CD4-positive, alpha-beta T cell treated with Interleukin-12 subunit alpha and Interleukin-12 subunit beta, for 1 hour (primary cell): ENCODE measurements at regions not wholly inside any gene's neighbourhood (a gene's known extent, or its start where the extent isn't known, plus 50 kb on each side); places are given as distances from the start of the nearest gene placed in this dataset.

Source experiments
- DNase-seq: peaks from one replicate; pipeline ENCODE4 v3.0.0-alpha.2; 2020

DNA sequence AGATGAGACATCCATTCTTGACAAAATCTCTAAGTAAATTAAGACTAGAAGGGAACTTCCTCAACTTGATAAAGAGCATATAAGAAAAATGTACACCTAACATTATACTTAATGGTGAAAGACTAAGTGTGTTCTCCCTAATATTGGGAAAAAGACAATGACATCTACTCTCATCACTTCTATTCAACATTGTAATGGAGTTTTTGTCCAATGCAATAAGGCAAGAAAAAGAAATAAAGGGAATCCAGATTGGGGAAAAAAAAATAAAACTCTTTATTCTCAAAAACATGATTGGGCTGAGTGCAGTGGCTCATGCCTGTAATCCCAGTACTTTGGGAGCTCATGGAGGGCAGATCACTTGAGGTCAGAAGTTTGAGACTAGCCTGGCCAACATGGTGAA is 131.1 kb upstream of the JUN start:
- no peak for DNase-seq

DNA sequence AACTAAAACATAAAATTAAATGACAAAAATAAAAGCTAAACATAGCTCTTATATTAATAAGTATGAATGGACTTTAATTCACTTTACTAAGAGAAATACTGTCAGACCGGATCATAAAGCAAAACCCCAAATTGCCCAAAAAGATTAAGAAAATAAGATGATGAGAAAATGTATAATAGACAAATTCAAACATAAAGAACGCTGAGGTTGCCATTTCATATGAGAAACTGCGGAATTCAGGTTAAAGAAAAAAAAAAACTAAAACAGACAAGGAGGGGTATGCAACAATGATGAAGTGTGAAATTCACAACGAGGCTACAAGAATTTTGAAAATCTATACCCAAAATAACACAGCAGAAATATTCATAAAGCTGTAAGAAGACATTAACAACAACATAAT is 133.6 kb upstream of the JUN start:
- DNase-seq = no peak

DNA sequence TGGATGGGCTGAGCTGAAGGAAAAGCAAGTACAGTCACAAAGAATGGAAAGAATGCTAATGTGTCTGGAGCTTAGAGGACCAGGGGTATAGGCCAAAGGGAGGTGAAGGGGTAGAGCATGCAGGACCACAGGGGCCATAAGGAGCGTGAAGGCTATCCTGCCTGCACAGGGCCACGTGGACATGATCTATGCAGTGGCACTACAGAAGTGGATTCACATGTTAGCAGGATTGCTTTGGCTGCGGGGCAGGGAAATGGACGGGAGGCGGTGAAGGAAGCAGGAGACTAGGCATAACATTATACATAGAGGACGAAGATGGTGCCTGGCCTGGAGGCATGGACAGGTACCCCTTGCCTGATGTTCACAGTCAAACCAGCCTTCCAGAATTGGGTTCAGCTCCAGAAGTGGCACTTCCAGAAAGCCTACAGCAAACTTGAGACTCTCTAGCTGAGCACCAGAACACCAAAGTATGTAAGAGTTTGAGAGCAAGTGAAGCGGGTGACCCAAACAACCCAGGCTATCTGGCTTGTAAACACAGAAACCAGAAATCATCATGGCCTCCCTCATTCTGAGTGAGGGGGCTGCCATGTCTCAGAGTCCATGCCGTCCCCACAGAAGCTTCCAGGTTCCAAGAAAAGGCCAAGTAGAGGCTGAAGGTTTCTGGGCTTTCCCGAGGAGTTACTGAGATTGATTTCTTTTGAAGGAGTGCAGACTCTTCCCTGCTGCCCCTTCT is 135.5 kb upstream of the JUN start:
- DNase-seq = no peak

DNA sequence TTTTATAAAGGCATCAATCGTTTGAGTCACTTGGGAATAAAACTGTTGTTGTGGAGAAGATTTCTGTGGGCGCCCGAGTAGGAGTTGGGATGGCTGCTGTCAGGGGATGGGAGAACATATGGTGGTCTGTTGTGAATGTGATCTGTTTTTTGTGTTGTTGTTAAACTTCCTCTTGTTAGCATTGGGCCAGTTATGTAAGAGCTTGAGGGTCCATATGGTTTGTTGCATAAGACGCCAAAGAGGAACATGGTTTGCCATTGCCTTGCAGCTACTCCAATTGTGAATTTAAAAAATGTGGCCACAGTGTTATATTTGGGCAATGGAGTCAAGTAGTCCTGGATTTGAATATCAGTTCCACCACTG is 136.1 kb upstream of the JUN start:
- no peak for DNase-seq

DNA sequence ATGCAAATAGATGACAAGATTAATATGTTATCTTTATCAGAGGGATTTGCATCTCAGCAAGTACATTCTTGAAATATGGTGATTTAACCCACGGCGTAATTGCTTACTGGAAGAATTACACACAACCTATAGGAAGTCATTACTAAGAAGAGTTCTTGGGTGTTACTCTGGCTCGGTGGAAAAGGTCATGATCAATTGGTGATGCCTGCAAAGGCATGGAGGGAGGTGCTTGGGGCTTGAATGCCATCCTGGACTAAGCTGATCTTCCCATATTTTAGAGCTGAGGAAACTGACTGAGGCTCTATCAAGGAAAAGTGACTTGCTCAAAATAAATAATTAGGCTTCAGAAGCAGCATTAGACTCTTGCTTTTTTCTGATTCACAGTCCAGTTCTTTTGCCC is 137.5 kb upstream of the JUN start:
- no peak for DNase-seq

- no peak for DNase-seq
These were observed 137.9 kb upstream of the JUN start for GRCh38 chr1:58921751-58922150.

GRCh38 chr1:58922302-58923089 is 138.6 kb upstream of the JUN start:
- peak; percentile 48 for DNase-seq

DNA sequence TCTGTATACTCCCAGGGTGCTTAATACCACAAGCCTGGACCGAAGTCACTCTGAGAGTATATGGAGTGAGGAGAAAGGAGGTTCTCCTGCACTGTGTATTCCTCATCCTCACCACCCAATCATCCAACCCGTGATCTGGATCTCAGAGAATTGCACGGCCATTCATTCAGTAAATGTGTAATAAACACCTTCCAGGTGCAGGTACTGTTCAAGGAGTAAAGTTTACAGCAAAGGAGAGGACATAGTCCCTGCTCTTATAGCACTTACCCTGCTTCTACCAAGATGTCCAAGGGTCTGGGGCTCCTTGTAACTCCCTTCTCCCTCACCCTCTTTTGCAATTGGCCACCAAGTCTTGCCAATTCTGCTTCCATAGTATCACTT is 139.2 kb upstream of the JUN start:
- DNase-seq = no peak

DNA sequence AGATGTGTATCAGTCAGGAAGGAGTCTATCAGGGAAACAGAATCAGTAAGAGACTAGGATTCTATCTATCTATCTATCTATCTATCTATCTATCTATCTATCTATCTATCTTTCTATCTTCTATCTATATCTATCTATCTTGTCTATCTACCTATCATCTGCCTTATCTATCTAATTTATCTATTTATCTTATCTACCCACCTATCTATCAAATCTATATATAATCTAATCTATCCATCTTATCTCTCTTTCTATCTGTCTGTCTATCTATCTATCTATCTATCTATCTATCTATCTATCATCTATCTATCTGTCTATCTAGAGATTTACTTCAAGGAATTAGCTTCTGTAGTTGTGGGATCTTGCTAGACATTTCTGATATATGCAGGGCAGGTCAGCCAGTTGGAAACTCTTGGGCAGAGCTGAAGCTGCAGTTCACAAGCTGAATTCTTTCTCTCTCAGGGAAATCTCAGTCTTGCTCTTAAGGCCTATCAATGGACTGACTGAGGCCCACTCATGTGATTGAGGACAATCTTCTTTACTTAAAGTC is 140.2 kb upstream of the JUN start:
- DNase-seq = no peak

DNA sequence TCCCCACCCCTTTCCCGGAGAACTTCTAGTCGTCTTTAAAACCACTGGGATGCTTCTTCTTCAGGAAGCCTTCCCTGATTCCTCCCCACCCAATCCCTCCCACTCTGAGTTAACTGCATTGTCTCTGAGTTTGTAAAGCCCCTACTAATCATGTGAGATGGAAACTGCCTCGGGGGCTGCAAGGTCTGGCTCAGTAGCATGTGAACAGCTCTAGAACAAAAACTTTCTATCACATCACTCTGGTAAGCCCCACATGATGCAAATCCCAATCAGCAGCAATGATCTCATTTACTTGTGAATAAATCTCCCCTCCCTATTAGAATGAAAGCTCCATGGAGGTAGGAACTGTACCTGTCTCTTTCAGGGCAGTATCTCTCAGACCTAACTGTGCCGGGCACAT is 141.0 kb upstream of the JUN start:
- no peak for DNase-seq

DNA sequence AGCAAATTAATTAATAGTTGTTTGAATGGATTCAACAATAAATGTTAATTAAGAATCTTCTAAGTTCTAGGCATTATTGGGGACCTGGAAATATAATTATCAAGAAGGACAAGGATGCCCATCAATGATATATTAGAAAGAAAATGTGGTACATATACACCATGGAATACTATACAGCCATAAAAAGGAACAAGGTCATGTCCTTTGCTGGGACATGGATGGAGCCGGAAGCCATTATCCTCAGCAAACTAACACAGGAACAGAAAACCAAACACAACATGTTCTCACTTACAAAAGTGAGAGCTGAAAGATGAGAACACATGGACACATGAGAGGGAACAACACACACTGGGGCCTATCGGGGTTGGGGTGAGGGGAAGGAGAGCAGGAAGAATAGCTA is 141.4 kb upstream of the JUN start:
- no peak for DNase-seq

DNA sequence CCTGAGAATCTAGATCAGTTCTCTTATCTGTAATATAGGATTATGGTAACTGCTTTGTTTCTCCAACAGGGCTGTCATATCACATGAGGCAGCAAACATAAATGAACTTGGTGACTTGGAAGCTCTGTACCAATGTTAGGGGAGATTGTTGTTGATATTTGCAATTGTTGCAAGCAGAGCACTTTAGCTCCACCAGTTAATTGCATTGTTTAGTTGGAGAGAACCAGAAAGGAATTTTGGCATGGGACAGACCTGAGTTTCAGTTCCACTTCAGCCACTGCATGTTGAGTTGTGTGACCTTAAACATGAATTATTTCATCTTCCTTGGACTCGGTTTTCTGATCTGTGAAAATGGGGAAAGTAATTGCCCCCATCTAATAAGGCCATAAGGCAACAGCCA is 142.3 kb upstream of the JUN start:
- DNase-seq = no peak

GRCh38 chr1:58927041-58927721 is 143.3 kb upstream of the JUN start:
- no peak for DNase-seq

DNA sequence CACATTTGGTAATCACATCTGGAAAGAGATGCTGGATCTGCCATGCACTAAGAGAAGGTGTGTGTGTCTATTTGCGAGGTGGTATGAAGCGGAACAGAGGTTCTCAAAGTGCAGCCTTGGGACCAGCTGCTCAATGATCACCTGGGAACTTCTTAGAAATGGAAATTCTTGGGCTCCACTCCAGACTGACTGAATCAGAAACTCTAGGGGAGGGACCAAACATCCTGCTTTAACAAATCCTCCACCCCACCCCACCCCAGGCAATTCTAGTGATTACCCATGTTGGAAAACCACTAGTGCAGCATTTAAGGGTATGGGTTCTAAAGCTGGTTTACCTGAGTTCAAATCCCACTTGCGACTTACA is 143.9 kb upstream of the JUN start:
- no peak for DNase-seq

DNA sequence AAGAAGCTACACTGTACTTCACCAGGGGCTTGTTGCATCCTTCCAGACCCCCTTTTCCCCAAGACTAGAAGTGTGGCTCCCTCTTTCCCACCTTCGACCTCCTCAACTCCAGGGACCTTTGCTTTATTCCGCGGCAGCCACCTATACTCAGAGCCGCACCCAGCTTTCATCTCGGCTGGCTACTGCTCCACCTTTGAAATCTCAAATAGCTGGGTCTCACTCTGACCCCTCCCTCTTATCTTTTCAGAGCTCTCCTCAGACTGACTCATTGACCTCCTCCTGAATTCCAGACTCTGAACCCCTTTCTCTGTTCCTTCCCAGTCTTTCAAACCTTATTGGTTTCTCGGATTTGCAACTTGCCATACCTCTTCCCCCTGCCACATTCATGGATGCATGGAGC is 144.7 kb upstream of the JUN start:
- DNase-seq = no peak

DNA sequence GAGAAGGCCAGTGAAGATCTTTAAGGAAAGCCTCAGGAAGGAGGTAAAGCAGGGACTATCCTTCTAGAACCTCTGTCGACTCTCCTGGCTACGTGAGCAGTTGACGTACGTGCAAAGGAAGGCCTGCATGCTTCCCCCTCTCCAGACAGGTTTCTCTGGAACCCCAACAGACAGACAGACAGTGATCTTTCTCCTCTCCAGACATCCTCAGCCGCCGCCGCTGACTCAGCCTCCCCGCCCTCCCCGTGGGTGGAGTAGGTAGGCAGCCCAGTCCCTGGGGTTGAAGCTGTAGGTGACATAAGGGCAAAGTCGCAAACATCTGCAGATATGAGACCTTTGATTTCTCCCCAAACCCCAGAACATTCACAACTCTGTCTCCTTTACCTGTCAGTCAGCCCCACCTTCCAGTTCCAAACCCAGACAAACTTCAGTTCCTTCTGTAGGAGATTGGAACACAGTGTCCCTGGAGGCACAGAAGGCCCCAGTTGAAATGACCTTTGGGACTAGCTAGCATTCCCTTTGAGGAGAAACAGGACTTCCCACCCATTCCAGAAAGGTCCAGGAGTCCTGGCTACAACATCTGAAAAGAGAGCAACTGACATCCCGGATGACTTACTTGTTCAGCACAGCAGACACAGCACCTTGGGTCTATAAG is 146.0 kb upstream of the JUN start:
- peak; percentile 23 for DNase-seq

DNA sequence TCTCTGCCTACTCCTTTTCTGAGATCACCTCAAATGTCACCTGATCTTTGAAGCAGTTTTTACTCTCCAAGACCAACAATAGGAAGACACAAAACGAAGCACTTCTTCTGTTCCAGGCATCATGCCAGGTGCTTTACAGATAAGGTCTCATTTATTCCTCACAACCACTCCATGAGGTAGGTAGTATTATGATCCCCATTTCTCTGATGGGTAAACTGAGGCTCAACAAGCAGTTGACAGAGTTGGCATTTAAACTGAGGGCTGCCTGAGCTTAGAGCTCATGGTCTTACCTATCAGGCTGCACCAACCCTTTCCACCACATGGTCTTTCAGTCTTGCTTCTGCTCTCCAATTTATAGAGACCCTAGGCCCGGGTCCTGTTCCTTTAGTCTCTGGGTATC is 147.2 kb upstream of the JUN start:
- no peak for DNase-seq

DNA sequence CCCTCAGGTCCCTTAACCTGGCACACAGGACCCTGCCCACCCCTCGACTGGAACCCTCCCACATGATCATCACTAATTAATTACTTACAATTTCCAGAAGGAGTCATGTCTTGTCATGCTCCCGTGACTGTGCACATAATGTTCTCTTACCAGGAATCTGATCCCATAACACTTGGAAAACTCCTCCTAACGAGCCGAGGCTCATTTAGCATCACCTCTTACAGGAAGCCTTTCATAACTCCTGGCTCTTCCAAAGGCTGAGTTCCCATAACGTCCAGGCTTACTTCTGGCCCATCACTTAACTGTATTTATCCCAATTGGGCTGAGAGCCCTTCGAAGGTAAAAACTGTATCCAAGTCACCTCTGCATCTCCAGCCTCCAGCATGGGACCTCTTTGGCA is 147.9 kb upstream of the JUN start:
- DNase-seq = no peak

DNA sequence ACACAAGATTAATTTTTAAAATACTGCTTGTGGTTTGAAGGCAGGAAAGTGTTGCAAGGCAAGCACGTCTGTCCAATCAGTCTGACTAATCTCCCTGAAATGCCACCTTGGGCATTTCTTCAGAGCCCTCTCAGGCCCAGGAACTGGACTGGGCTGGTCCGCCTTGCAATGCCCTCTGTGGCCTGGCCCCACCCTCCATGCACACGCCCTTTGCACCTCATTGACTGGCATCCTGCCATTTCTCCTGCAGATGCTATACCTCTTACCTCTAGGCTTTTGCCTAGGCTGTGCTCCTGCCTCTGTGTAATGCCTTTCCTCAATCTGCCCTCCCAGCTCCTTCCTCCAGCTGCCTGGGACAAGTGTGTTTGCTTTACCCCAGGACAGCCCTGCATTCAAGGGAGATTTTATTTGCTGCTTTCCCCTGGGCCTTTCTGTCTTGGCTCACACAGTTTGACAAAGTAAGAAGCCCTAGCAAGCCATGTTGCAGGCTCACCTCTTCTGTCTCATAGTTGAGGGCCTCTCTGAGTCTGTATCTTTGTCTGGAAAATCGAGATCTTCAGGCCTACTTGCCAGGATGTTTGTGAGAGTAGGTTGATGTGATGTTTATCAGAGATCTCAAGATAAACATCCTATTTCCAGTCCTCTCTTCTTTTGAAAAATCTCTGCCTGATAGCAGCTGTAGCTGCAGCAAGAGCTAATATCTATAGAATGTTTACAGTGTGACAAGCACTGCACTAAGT is 149.2 kb upstream of the JUN start:
- peak; percentile 23 for DNase-seq

DNA sequence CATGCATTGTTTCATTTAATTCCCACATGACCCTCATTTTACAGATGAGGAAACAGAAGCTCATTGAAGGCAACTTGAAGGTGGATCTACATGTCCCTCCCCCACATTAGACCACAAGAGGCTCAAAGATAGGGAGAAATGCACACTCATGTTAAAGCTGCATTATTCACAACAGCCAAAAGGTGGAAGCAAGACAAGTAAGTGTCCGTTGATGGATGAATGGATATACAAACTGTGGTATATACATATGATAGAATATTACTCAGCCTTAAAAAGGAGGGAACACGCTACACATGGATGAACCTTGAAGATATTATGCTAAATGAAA is 149.7 kb upstream of the JUN start:
- no peak for DNase-seq

GRCh38 chr1:58934706-58935105 is 150.9 kb upstream of the JUN start:
- DNase-seq = no peak

- no peak for DNase-seq
These were observed 153.1 kb upstream of the JUN start for GRCh38 chr1:58936973-58937372.

GRCh38 chr1:58939146-58939545 is 155.3 kb upstream of the JUN start:
- DNase-seq = no peak
